GM21529 (cell line): ENCODE measurements at regions not wholly inside any gene's neighbourhood (a gene's known extent, or its start where the extent isn't known, plus 50 kb on each side); places are given as distances from the start of the nearest gene placed in this dataset.

ENCODE experiments used
- ATAC-seq: cut with Tn5 transposase; IDR thresholded peaks from one replicate; pipeline ENCODE4 v1.9.1; 2021; ENCODE audit not compliant: unreplicated experiment

GRCh38 chr7:118298771-118299170, 74.3 kb downstream of the ANKRD7 start:
- ATAC-seq: no peak

DNA sequence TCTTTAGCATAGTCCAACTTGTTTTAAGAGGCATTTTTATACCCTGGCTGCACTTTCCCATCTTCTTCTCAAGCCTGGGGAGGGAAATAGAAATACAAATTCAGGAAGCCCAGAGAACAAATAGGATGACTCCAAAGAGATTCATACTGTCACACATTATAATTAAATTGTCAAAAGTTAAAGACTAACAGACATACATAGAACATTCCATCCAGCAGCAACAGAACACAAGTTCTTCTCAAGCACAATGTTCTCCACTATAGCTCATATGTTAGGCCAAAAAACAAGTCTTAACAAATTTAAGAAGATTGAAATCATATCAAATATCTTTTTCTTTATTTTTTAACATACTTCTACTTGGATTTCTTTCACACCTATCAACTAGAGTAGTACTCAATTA, 75.7 kb downstream of the ANKRD7 start:
- ATAC-seq: no peak

DNA sequence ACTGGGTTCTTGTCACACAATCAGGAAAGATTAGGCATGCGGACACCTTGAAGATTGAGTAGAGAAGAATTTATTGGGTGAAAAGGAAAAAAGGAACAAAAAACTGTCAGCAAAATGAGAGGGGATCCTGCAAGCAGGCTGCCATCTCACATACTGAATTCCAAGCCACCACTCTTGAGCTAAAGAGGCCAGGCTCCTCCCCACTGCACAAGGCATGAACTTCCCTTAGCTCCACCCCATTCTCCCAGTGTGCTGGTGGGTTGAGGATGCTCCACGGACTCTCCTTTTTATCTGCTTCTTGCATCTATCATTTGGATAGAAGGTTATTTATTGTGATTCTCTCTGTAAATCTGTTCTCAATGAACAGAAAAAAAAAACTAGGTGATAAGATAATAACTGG, 79.6 kb downstream of the ANKRD7 start:
- no peak for ATAC-seq

DNA sequence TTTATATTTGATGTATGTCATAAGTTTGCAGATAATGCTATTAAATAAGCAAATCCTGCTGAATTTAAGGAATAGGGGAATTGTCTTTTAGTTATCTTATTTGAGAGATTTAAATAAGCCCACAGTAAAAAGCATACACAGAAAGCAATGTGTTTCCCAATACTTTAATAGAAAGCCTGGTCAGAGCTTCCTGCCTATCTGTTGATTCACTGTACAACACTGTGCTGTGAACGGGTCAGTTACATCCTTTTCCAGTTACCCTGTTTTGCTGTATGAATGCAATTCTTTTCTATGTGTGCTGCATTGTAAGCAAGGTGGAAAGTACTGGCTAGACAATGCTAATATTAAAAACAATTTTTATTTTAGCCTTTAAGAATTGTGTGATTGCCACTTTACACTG, 81.2 kb downstream of the ANKRD7 start:
- no peak for ATAC-seq

- no peak for ATAC-seq
Observed at GRCh38 chr7:118306771-118307170, 82.3 kb downstream of the ANKRD7 start.

GRCh38 chr7:118311121-118311836, 86.8 kb downstream of the ANKRD7 start:
- ATAC-seq: peak; percentile 78

- peak; percentile 47 for ATAC-seq
Observed at GRCh38 chr7:118312051-118312450, 87.5 kb downstream of the ANKRD7 start.

- peak; percentile 45 for ATAC-seq
Observed at GRCh38 chr7:118312966-118313365, 88.5 kb downstream of the ANKRD7 start.

- peak; percentile 38 for ATAC-seq
Observed at GRCh38 chr7:118324790-118325449, 100.4 kb downstream of the ANKRD7 start.

DNA sequence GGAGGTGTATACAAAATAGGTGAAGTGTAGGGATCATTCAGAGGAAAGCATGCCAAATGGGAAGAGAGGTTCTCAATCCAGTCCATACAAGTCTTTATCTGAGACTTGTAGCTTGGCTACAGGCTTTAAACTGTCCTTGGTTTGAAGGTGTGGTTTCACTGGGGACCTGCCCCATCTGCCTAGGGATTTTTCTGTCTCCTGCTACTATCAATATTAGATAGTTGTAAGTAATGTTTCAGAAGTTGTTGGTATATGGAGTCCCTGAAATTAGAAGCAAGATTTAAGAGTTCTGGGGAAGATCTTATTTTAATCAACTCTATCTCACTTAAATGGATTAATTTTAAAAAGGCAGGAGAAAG, 100.9 kb downstream of the ANKRD7 start:
- peak; percentile 42 for ATAC-seq

DNA sequence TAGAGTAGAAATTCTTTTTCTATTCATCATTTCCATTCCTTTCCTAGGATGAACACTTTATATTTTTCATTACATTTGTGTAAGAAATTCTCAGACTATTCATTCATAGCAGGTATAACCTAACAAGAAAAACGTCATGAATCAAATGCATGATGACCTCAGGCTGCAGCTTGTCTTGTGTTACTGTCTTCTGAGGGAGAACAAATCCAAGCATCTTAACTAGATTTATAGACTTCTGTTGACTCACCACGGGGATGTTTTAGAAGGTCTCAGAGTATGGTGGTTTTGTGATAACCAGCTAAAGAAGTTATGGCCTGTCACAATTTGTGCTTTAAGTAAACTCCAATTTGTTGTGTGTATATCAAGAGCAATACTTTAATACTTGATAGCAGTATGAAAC, 102.7 kb downstream of the ANKRD7 start:
- no peak for ATAC-seq

DNA sequence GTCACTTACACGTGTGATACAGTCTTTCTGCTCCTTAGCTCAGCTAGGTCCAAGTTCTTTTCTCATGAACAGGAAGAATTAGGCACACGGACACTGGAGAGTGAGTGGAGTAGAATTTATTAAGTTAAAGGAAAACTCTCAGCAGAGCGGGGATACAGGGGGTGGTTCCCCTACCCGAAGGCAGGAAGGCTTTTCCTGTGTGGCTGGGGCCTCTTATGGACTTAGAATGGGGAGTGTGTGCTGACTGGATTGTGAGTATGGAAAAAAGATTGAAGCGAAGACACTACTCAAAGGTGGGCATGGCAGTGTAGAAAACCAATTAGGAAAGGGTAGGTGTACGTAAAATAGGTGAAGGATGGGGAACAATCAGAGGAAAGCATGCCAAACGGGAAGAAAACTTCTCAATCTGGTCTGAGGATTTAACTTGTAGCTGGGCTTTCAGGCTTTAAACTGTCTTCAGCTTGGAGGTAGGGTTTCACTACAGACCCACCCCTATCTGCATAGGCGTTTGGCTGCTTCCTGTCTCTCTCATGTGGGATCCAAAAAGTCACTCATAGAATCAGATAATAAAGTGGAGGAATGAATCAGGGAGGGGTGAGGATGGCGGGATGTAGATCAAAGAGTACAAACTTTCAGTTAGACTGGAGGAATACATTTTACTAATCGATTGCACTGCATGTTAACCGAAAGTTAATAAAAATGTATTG, 104.2 kb downstream of the ANKRD7 start:
- no peak for ATAC-seq

DNA sequence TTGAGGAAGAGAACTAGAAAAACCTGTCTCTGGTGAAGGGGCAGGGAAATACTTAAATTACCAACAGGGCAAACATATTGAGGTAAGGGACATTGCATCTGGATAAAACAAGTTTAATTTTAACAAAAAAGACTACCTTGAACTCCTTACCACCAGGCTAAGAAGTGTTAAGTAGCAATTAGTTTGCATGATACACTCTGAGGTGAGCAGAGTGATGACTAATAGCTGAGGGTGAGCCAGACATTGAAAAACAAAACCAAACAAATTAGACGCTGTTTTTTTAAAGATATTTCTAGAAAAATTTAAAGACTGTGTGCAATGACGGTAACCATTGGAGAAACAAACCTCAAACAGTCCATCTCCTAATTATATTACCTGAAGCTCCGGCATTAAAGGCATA, 105.9 kb downstream of the ANKRD7 start:
- no peak for ATAC-seq

DNA sequence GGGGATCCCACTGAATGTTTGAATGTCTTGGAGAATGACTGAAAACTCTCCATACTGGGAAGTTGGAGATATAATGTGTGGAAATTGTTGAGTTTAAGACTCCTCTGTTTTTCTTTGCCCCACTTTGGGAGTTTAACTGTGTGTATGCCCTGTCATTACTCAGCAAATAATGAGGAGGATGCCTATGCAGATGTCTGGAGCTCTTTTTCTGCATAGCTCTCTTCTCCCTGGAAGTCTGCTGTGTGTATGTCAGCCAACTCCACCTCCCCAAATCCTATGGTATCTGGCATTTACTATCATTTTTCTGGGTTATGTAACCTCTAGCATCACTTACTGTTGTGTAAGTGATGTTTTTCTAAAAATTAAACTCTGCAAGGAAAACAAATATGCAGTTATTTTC, 122.2 kb downstream of the ANKRD7 start:
- no peak for ATAC-seq

DNA sequence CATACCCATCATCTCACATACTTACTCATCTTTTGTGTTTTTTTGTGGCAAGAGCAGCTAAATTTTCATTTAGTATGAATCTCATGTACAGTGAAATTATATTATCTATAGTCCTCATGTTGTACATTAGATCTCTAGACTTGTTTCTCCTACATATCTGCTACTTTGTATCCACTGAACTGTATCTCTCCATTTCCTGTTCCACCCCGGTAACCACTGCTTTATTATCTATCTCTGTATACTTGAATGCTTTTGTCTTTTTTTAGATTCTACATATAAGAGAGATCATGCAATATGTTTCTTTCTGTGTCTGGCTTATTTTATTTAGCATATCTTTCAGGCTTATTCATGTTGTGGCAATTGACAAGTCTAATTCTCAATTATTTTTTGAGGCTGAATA, 125.1 kb downstream of the ANKRD7 start:
- no peak for ATAC-seq

DNA sequence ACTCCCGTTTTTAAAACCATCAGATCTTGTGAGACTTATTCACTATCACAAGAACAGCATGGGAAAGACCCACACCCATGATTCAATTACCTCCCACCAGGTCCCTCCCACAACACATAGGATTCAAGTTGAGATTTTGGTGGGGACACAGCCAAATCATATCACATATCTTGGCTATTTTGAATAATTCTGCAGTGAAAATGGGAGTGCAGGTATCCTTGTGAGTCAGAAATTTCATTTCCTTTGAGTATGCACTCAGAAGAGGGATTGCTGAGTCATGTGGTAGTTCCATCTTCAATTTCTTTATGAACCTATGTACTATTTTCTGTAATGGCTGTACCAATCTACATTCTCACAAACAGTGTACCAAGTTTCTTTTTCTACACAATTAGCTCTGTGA, 125.8 kb downstream of the ANKRD7 start:
- peak; percentile 54 for ATAC-seq

GRCh38 chr7:118352867-118353453, 128.5 kb downstream of the ANKRD7 start:
- peak; percentile 51 for ATAC-seq

GRCh38 chr7:118366363-118366762, 141.9 kb downstream of the ANKRD7 start:
- ATAC-seq: no peak

- ATAC-seq: no peak
Observed at GRCh38 chr7:118368958-118369357, 144.5 kb downstream of the ANKRD7 start.

- no peak for ATAC-seq
Observed at GRCh38 chr7:118369987-118370386, 145.5 kb downstream of the ANKRD7 start.

DNA sequence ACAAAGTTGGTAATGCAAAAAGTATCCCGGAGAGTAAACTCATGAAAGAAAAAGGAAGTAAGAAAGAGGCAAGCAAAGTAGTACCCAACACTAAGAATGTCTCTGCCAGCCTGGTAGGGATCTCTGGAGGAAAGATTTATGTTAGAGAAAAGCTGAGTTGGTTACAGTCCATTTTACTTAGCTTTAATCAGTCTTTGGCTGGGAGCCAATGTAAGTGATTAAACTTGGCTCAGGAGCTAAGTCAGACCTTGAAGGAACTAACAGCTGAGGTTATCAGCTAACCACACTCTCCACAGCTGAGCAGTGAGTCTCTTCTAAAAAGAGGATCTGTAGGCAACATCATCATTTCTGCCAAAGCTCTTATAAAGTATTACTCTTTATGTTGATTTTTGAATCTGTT, 148.0 kb downstream of the ANKRD7 start:
- no peak for ATAC-seq

GRCh38 chr7:118389629-118390028, 165.1 kb downstream of the ANKRD7 start:
- ATAC-seq: no peak
